Panc1 (cell line): ENCODE measurements at regions not wholly inside any gene's neighbourhood (a gene's known extent, or its start where the extent isn't known, plus 50 kb on each side); places are given as distances from the start of the nearest gene placed in this dataset.

Experiments
- ATAC-seq: fragments of 200-7000 bp; cut with Tn5 transposase; 2 replicates; pipeline ENCODE4 v1.9.1; 2020; ENCODE audit warnings: mild to moderate bottlenecking, moderate library complexity
- BruUV-seq: library from RNA; stranded (reverse); fragments of 400-500 nt; replicated peaks from 2 replicates; lab custom pipeline; 2021; lab: Mats Ljungman, UMichigan
- CTCF ChIA-PET: fragments of 300-600 bp; sonication (Branson Sonifier 250); formaldehyde crosslinking; loops from one replicate; lab custom pipeline; 2022; ENCODE audit warnings: antibody characterized with exemption; lab: Charles Lee
- POLR2A ChIA-PET: fragments of 300-600 bp; sonication (Branson Sonifier 250); formaldehyde crosslinking; loops from one replicate; lab custom pipeline; 2022; ENCODE audit warnings: antibody characterized with exemption; lab: Charles Lee
- DNase-seq: peaks from one replicate; pipeline ENCODE4 v3.0.0-alpha.2; 2010; ENCODE audit warnings: low read depth, low spot score
- H3K27ac ChIP-seq: 2 replicates; pipeline ENCODE4 v1.5.1; 2011; ENCODE audit warnings: mild to moderate bottlenecking, low read length, inconsistent platforms
- H3K27me3 ChIP-seq: fragments of 200-500 bp; sonication (Bioruptor generic); 2 replicates; pipeline ENCODE4 v1.6.0; 2014; ENCODE audit warnings: low read length, inconsistent platforms; ENCODE audit not compliant: control insufficient read depth, insufficient read depth
- H3K36me3 ChIP-seq: fragments of 200-500 bp; sonication (Bioruptor generic); 2 replicates; pipeline ENCODE4 v1.5.1; 2014; ENCODE audit warnings: inconsistent platforms, mild to moderate bottlenecking, low read length, moderate library complexity; ENCODE audit not compliant: control insufficient read depth, insufficient read depth
- H3K4me1 ChIP-seq: 2 replicates; pipeline ENCODE4 v1.5.1; 2011; ENCODE audit warnings: inconsistent platforms, mild to moderate bottlenecking, low read length, moderate library complexity; ENCODE audit not compliant: control insufficient read depth, insufficient read depth
- H3K4me3 ChIP-seq, 2 experiments: 2 replicates each; pipeline ENCODE4 v1.5.1; 2011 to 2012; ENCODE audit warnings: low read depth in 2 of 2, low read length in 2 of 2, mild to moderate bottlenecking in 2 of 2, inconsistent platforms in 1 of 2, moderate library complexity in 1 of 2
- H3K9me3 ChIP-seq: fragments of 200-500 bp; sonication (Bioruptor generic); 2 replicates; pipeline ENCODE4 v1.5.1; 2014; ENCODE audit warnings: low read depth, mild to moderate bottlenecking, inconsistent platforms, low read length, moderate library complexity; ENCODE audit not compliant: control insufficient read depth, insufficient read depth
- CTCF ChIP-seq: fragments of 450-650 bp; IDR thresholded peaks from 2 replicates; pipeline ENCODE4 v1.5.1; 2017; ENCODE audit warnings: mild to moderate bottlenecking
- POLR2AphosphoS5 ChIP-seq: IDR thresholded peaks from 2 replicates; pipeline ENCODE4 v1.6.1; 2012; ENCODE audit warnings: mild to moderate bottlenecking, low read depth, low read length, moderate library complexity
- REST ChIP-seq, 2 experiments: IDR thresholded peaks; 2 replicates each; pipeline ENCODE4 v1.6.1; 2011 to 2012; ENCODE audit warnings: low read depth in 2 of 2, control low read depth in 1 of 2, low read length in 1 of 2, mild to moderate bottlenecking in 1 of 2, moderate library complexity in 1 of 2; ENCODE audit not compliant: insufficient read depth in 1 of 2
- SIN3A ChIP-seq: IDR thresholded peaks from 2 replicates; pipeline ENCODE4 v1.6.1; 2012; ENCODE audit warnings: low read depth, mild to moderate bottlenecking, low read length, moderate library complexity, borderline replicate concordance; ENCODE audit not compliant: insufficient read depth
- TCF7L2 ChIP-seq: IDR thresholded peaks from 2 replicates; pipeline ENCODE4 v1.6.1; 2011; ENCODE audit warnings: mild to moderate bottlenecking, low read depth, low read length, inconsistent platforms
- in situ Hi-C: cut with HindIII; loops from 2 replicates; pipeline ENCODE4 v1.10.0; 2016; ENCODE audit warnings: low sequenced_read_pairs, low pct_unique_long_range_greater_than_20kb
- intact Hi-C: fragments of 100-400 bp; cut with micrococcal nuclease; formaldehyde crosslinking; loops from one replicate; pipeline ENCODE4 v1.10.0; 2022; ENCODE audit not compliant: unreplicated experiment

GRCh38 chr10:7075110-7075509 lies 335.7 kb downstream of the SFMBT2 start:
- no peaks in the 10 kb centered on the region for H3K27me3 ChIP-seq
- BruUV-seq: no TSS peak
- H3K36me3 ChIP-seq: no peaks in the 10 kb centered on the region
- no peaks in the 10 kb centered on the region for H3K4me1 ChIP-seq
- ChIA-PET POLR2A (no interaction called here), CTCF (no interaction called here)
- intact Hi-C loops: no loop called here
- no peak overlapping the region for H3K27ac ChIP-seq
- no peaks in the 10 kb centered on the region for H3K9me3 ChIP-seq
- DNase-seq (no peak), ATAC-seq (no peak)
- in situ Hi-C loops: no loop called here
- H3K4me3 ChIP-seq: no peak overlapping the region
- no peak for TF ChIP-seq SIN3A
- no peak for TF ChIP-seq REST (IDR thresholded peaks at IDR 0.05; ENCODE audit: insufficient read depth in 1 of 2, low read depth in 2 of 2, low read length in 1 of 2)
- no peak for TF ChIP-seq TCF7L2
- no peak for TF ChIP-seq CTCF
- no peak for TF ChIP-seq POLR2AphosphoS5

- H3K4me3 ChIP-seq: no peak overlapping the region
- no peaks in the 10 kb centered on the region for H3K36me3 ChIP-seq
- no TSS peak for BruUV-seq
- POLR2A ChIA-PET: no interaction called here
- ATAC-seq: no peak
- no peaks in the 10 kb centered on the region for H3K27me3 ChIP-seq
- H3K27ac ChIP-seq: no peak overlapping the region
- no peaks in the 10 kb centered on the region for H3K9me3 ChIP-seq
- in situ Hi-C loops: no loop called here
- CTCF ChIA-PET: no interaction called here
- TF ChIP-seq POLR2AphosphoS5 (no peak), TCF7L2 (no peak), SIN3A (no peak), REST (IDR thresholded peaks at IDR 0.05; ENCODE audit: insufficient read depth in 1 of 2, low read depth in 2 of 2, low read length in 1 of 2) (no peak), CTCF (no peak)
- no peak for DNase-seq
- H3K4me1 ChIP-seq: no peaks in the 10 kb centered on the region
- intact Hi-C loops: no loop called here
These were observed 339.4 kb downstream of the SFMBT2 start for GRCh38 chr10:7071421-7071820.
